ENCODE measurements at regions not wholly inside any gene's neighbourhood (a gene's known extent, or its start where the extent isn't known, plus 50 kb on each side); places are given as distances from the start of the nearest gene placed in this dataset.

DNA sequence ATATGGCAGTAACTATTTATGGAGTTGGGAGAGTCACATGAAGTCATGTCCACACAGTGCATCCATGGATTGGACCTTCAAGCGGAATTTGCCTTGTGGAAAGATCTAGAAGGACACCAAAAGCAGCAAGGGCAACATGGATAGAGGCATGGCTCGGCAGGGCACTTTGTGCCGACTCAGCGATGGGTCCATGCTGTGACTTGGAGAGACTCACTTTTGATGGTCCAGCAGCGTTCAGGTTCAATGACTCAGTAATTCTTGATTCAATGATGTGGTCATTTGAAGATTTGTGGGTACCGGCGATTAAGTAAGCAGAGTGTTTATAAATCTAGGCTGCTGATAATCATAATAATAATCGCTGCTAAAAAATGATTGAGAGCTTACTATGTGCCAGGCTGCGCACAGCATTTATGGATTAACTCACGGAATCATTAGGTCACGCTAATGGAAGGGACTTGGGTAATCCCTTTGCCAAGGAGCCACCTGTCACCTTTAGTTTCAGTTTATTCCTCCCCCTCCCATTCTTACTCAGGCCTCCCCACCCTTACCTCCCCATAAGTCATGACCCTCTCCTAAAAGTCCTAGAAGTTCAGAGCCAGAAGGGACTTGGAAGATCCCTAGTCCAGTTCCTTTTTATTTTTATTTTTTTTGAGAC, 127.5 kb upstream of the CRHR1 start:
- Histone ChIP-seq H3K27me3 (no peaks in the 10 kb centered on the region), H3K4me3 (no peak overlapping the region), H3K4me1 (no peaks in the 10 kb centered on the region), H3K27ac (no peak overlapping the region), H3K9me3 (no peaks in the 10 kb centered on the region), H3K36me3 (no peaks in the 10 kb centered on the region)
- TF ChIP-seq POLR2AphosphoS5 (IDR thresholded peaks at IDR 0.05) = no peak
- no peak for TF ChIP-seq POLR2A (IDR thresholded peaks at IDR 0.05)
- TF ChIP-seq, protein P1, sequence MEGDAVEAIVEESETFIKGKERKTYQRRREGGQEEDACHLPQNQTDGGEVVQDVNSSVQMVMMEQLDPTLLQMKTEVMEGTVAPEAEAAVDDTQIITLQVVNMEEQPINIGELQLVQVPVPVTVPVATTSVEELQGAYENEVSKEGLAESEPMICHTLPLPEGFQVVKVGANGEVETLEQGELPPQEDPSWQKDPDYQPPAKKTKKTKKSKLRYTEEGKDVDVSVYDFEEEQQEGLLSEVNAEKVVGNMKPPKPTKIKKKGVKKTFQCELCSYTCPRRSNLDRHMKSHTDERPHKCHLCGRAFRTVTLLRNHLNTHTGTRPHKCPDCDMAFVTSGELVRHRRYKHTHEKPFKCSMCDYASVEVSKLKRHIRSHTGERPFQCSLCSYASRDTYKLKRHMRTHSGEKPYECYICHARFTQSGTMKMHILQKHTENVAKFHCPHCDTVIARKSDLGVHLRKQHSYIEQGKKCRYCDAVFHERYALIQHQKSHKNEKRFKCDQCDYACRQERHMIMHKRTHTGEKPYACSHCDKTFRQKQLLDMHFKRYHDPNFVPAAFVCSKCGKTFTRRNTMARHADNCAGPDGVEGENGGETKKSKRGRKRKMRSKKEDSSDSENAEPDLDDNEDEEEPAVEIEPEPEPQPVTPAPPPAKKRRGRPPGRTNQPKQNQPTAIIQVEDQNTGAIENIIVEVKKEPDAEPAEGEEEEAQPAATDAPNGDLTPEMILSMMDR (IDR thresholded peaks at IDR 0.05) = no peak
- TF ChIP-seq EP300 (IDR thresholded peaks at IDR 0.05) = no peak
- DNase-seq = no peak
- WGBS, 2 donors = 92 to 94% methylated on average over 11 of the region's 11 CpGs
- ATAC-seq (ENCODE audit: low FRiP score in 2 of 2) = no peak

DNA sequence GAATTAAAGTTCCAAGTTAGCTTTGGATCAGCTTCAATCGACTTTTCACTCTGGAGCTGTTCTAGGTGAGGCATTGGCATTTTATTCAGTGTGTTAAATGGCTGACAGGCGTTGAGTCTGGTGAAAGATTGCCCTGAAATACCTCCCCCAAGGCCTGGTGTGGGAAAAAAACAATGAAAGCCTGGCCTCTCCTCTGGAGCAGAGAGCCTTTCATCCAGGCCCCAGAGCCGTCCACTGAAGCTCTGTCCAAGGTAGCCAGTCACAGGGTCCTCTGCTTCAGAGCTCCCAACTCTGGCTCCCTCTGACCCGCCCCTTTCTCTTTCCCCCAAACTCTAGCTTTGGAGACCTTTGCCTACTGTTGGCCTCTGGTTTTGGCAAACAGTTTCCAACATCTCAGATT, 123.6 kb upstream of the CRHR1 start:
- no peak overlapping the region for H3K27ac ChIP-seq
- TF ChIP-seq EP300 (IDR thresholded peaks at IDR 0.05) = no peak
- no peak for TF ChIP-seq POLR2A (IDR thresholded peaks at IDR 0.05)
- H3K4me1 ChIP-seq = no peaks in the 10 kb centered on the region
- DNase-seq (no peak), ATAC-seq (ENCODE audit: low FRiP score in 2 of 2) (no peak)
- no peaks in the 10 kb centered on the region for H3K9me3 ChIP-seq
- no peaks in the 10 kb centered on the region for H3K36me3 ChIP-seq
- H3K4me3 ChIP-seq = no peak overlapping the region
- WGBS, 2 donors = 24 to 53% methylated on average over 4 of the region's 4 CpGs
- H3K27me3 ChIP-seq = no peaks in the 10 kb centered on the region

DNA sequence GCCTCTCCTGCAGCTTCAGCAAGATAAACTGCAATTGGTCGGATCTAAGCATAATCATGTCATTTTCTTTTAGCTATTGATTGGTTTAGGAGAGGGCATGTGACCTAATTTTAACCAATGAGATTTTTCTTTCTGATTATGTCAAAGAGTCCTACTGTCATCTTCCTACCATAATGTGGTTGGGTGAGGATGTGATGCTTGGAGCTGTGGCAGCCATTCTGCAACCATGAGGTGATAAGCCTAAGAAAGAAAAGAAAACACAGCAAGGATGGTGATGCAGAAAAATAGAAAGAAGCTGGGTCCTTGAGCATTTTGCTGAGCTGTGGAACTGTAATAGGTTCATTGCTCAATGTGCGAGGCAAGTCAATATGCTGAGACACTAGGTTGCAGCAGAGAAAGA, 121.7 kb upstream of the CRHR1 start:
- DNase-seq = no peak
- 63 to 96% methylated on average over 2 of the region's 2 CpGs for WGBS, 2 donors
- no peaks in the 10 kb centered on the region for H3K9me3 ChIP-seq

DNA sequence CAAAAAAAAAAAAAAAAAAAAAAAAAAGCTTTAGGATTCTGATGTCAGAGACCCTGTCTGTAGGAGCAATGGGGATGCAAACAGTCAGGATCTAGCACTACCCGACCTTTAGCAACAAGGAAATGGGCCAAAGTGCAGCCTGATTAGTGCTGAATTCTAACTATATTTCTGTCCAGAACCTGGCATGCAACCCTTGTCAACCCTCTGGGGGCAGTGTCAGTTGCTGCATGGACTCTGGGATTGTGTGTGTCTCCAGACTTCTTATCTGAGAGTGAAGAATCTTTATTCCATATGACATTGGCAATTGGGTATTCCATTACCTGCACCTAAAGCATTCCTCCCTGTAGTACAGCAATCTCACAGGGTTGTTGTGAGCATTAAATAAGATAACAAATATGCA, 120.3 kb upstream of the CRHR1 start:
- 75 to 79% methylated on average over 1 of the region's 1 CpG for WGBS, 2 donors
- Histone ChIP-seq H3K4me3 (no peak overlapping the region), H3K27ac (no peak overlapping the region), H3K36me3 (no peaks in the 10 kb centered on the region), H3K9me3 (no peaks in the 10 kb centered on the region), H3K4me1 (no peaks in the 10 kb centered on the region), H3K27me3 (no peaks in the 10 kb centered on the region)
- TF ChIP-seq POLR2A (IDR thresholded peaks at IDR 0.05) (no peak), EP300 (IDR thresholded peaks at IDR 0.05) (no peak), POLR2AphosphoS5 (IDR thresholded peaks at IDR 0.05) (no peak)
- TF ChIP-seq, protein P1 (IDR thresholded peaks at IDR 0.05) = no peak
- DNase-seq (no peak), ATAC-seq (ENCODE audit: low FRiP score in 2 of 2) (no peak)

More for the DNA sequence above, 121.7 kb upstream of the CRHR1 start:
- H3K4me3 ChIP-seq = no peak overlapping the region
- no peaks in the 10 kb centered on the region for H3K27me3 ChIP-seq
- no peak overlapping the region for H3K27ac ChIP-seq
- no peak for ATAC-seq (ENCODE audit: low FRiP score in 2 of 2)
- no peaks in the 10 kb centered on the region for H3K4me1 ChIP-seq
- TF ChIP-seq, protein P1 (IDR thresholded peaks at IDR 0.05) = no peak
- TF ChIP-seq EP300 (IDR thresholded peaks at IDR 0.05) (no peak), POLR2A (IDR thresholded peaks at IDR 0.05) (no peak), POLR2AphosphoS5 (IDR thresholded peaks at IDR 0.05) (no peak)
- no peaks in the 10 kb centered on the region for H3K36me3 ChIP-seq

DNA sequence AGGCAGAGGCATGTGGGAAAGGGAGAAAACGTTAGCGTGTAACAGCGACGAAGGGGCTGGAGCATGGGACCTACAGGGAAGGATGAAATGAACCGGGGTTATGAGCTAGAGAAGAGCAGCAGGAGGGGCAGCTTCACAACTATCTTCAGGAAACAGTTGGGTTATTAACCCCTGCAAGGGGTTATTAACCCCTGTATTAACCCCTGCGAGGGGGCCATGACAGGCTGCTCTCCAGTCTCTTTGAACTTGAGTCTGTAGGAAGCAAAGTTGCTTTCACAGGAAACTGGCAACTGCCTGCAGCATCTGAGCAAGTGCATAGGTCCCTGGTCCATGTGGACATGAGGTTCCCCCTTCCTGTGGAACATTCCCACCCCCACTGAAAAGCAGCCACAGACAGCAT, 119.2 kb upstream of the CRHR1 start:
- TF ChIP-seq POLR2A (IDR thresholded peaks at IDR 0.05) = no peak
- TF ChIP-seq, protein P1 (IDR thresholded peaks at IDR 0.05) = no peak
- TF ChIP-seq POLR2AphosphoS5 (IDR thresholded peaks at IDR 0.05) = no peak
- TF ChIP-seq EP300 (IDR thresholded peaks at IDR 0.05) = no peak
- no peak for DNase-seq
- 28 to 40% methylated on average over 5 to 6 of the region's 6 CpGs for WGBS, 2 donors
- ATAC-seq (ENCODE audit: low FRiP score in 2 of 2) = no peak
- H3K4me1 ChIP-seq = no peaks in the 10 kb centered on the region
- no peaks in the 10 kb centered on the region for H3K9me3 ChIP-seq
- no peaks in the 10 kb centered on the region for H3K27me3 ChIP-seq
- H3K4me3 ChIP-seq = no peak overlapping the region
- no peak overlapping the region for H3K27ac ChIP-seq
- no peaks in the 10 kb centered on the region for H3K36me3 ChIP-seq

All from upper lobe of left lung (tissue), 6 donors.